Peyer's patch (tissue), 4 donors: ENCODE measurements at regions not wholly inside any gene's neighbourhood (a gene's known extent, or its start where the extent isn't known, plus 50 kb on each side); places are given as distances from the start of the nearest gene placed in this dataset.

ENCODE experiments used
- CTCF ChIP-seq, 6 experiments: fragments of 450-650 bp in 4 of 6; fragments of 200-600 bp in 2 of 6; sonication (generic) in 1 of 6; IDR thresholded peaks; one replicate each; pipeline ENCODE4 v1.5.1; 2017 to 2019; ENCODE audit warnings: antibody characterized with exemption in 6 of 6, mild to moderate bottlenecking in 3 of 6, moderate library complexity in 1 of 6
- POLR2A ChIP-seq, 2 donors: fragments of 450-650 bp; IDR thresholded peaks; one replicate each; pipeline ENCODE4 v1.5.1; 2017; ENCODE audit warnings: antibody characterized with exemption in 2 of 2, mild to moderate bottlenecking in 2 of 2, moderate library complexity in 2 of 2

- TF ChIP-seq CTCF (IDR thresholded peaks at IDR 0.05) (no peak), POLR2A (IDR thresholded peaks at IDR 0.05) (no peak)
Observed at GRCh38 chr11:90895850-90896249, 673.0 kb upstream of the CHORDC1 start.
